K562 (cell line): ENCODE measurements at regions not wholly inside any gene's neighbourhood (a gene's known extent, or its start where the extent isn't known, plus 50 kb on each side); places are given as distances from the start of the nearest gene placed in this dataset.

ENCODE experiments used
- BHLHE40 ChIP-seq: IDR thresholded peaks from 2 replicates; pipeline ENCODE4 v1.6.1; 2011; ENCODE audit warnings: low read length, improper control_type of control experiment
- CBX3 ChIP-seq, 2 experiments: IDR thresholded peaks; 1 replicate in 1 of 2; 2 replicates in 1 of 2; pipeline ENCODE4 v1.6.1; 2012; ENCODE audit warnings: inconsistent platforms in 2 of 2, low read length in 2 of 2, borderline replicate concordance in 1 of 2, control low read depth in 1 of 2
- DDX20 ChIP-seq: fragments of 450-650 bp; IDR thresholded peaks from 2 replicates; pipeline ENCODE4 v1.6.1; 2016; ENCODE audit warnings: missing genetic modification characterization, low read depth, mild to moderate bottlenecking, missing compliant biosample characterization, moderate library complexity
- ETV6 ChIP-seq, 3 experiments: fragments of 150-350 bp in 1 of 3; sonication (generic) in 1 of 3; formaldehyde crosslinking in 1 of 3; IDR thresholded peaks; 2 replicates each; pipeline versions ENCODE4 v1.6.1 to v1.8.0; 2014 to 2022; ENCODE audit warnings: borderline replicate concordance in 2 of 3, low read depth in 2 of 3, antibody characterized with exemption in 1 of 3, low read length in 1 of 3, mild to moderate bottlenecking in 1 of 3, missing genetic modification reagents in 1 of 3
- GTF2A2 ChIP-seq: IDR thresholded peaks from 2 replicates; pipeline ENCODE4 v1.6.1; 2016; ENCODE audit warnings: mild to moderate bottlenecking, missing genetic modification characterization, missing compliant biosample characterization
- LEF1 ChIP-seq: fragments of 450-650 bp; IDR thresholded peaks from 2 replicates; pipeline ENCODE4 v1.6.1; 2016; ENCODE audit warnings: mild to moderate bottlenecking
- MIER1 ChIP-seq: fragments of 450-650 bp; IDR thresholded peaks from 2 replicates; pipeline ENCODE4 v1.6.1; 2016; ENCODE audit warnings: antibody characterized with exemption, mild to moderate bottlenecking, low read depth
- NFRKB ChIP-seq: fragments of 450-650 bp; IDR thresholded peaks from 2 replicates; pipeline ENCODE4 v1.6.1; 2016; ENCODE audit warnings: low read depth
- PHTF2 ChIP-seq: fragments of 250-450 bp; sonication (Bioruptor Pico); IDR thresholded peaks from 2 replicates; pipeline ENCODE4 v1.5.0; 2021; ENCODE audit warnings: mild to moderate bottlenecking
- POLR2G ChIP-seq: fragments of 200-400 bp; formaldehyde crosslinking; IDR thresholded peaks from 2 replicates; pipeline ENCODE4 v1.6.1; 2017; ENCODE audit warnings: low read depth, mild to moderate bottlenecking, antibody characterized with exemption, low read length, moderate library complexity
- THRAP3 ChIP-seq: fragments of 450-650 bp; IDR thresholded peaks from 2 replicates; pipeline ENCODE4 v1.6.1; 2016; ENCODE audit warnings: mild to moderate bottlenecking, inconsistent platforms, borderline replicate concordance
- TF ChIP-seq, protein P1 (sequence below): sonication (generic); formaldehyde crosslinking; IDR thresholded peaks from 2 replicates; pipeline ENCODE4 v1.8.1; 2022; ENCODE audit warnings: missing genetic modification reagents
- TF ChIP-seq, protein P2 (sequence below): fragments of 450-650 bp; conservative IDR thresholded peaks from 2 replicates; pipeline ENCODE4 v1.6.1; 2016; ENCODE audit warnings: missing genetic modification characterization, low read depth, mild to moderate bottlenecking, control low read depth, missing compliant biosample characterization
- TF ChIP-seq, protein P3 (sequence below): fragments of 250-450 bp; sonication (Bioruptor Pico); IDR thresholded peaks from 2 replicates; pipeline ENCODE4 v1.4.0; 2020; ENCODE audit warnings: borderline replicate concordance
- TF ChIP-seq, protein P4 (sequence below): fragments of 450-650 bp; IDR thresholded peaks from 2 replicates; pipeline ENCODE4 v1.6.1; 2016; ENCODE audit warnings: low read depth, mild to moderate bottlenecking, moderate library complexity
- TF ChIP-seq, protein P5 (sequence below): fragments of 250-450 bp; sonication (Bioruptor Pico); IDR thresholded peaks from 2 replicates; pipeline ENCODE4 v1.9.0; 2021; ENCODE audit warnings: mild to moderate bottlenecking
- TF ChIP-seq, protein P6 (sequence below): sonication (generic); formaldehyde crosslinking; IDR thresholded peaks from 2 replicates; pipeline ENCODE4 v1.8.0; 2022; ENCODE audit warnings: mild to moderate bottlenecking, missing genetic modification reagents
- TF ChIP-seq, protein P7 (sequence below), 2 experiments: IDR thresholded peaks; 2 replicates each; pipeline ENCODE4 v1.6.1; 2011; ENCODE audit warnings: borderline replicate concordance in 1 of 2, control low read depth in 1 of 2, low read depth in 1 of 2, low read length in 1 of 2, mild to moderate bottlenecking in 1 of 2, mixed read lengths in 1 of 2, moderate library complexity in 1 of 2; ENCODE audit not compliant: insufficient read depth in 1 of 2, insufficient read length in 1 of 2, poor library complexity in 1 of 2, severe bottlenecking in 1 of 2; ENCODE audit errors: extremely low read depth in 1 of 2

DNA sequence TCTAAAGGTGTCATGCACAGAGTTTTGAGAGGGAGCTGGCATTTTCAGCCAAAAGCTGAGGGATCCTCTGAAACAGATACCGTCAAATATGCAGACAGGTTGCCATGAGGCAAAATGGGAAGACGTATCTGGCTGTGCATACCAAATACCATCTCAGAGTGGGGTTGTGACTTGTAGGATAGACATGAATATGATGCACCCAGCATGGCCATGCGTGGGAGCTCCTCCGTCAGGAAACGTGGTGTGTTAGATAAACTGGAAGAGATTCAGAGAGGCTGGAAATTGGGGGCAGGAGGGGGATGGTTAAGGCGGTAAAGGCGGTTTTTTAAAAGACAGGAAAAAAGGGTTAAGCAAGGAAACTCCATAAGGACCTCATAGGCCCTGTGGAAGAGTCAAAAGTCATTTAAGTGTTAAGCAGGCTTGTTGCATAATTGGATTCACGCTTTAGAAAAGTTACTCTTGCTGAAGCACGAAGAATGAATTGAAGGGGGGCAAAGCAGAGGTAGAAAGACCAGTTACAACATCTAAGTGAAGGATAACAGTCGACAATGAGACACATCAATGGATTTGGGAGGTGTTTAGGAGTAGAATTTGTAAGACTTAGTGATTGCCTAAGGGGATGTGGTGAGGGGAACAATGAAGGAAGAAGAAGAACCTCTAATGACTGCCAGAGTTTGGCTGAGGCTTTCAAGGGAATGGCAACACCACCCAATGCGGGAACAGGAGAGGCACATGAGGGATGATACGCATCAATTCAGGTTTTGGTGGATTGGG is 139.6 kb upstream of the CTAGE1 start (continued):
- TF ChIP-seq LEF1 = peak; percentile 75
- peak; percentile 39 for TF ChIP-seq NFRKB
- TF ChIP-seq BHLHE40 = peak; percentile 48; the same call in 1 of the 2 replicates
- TF ChIP-seq THRAP3 = no peak
- no peak for TF ChIP-seq MIER1
- TF ChIP-seq, protein P1, sequence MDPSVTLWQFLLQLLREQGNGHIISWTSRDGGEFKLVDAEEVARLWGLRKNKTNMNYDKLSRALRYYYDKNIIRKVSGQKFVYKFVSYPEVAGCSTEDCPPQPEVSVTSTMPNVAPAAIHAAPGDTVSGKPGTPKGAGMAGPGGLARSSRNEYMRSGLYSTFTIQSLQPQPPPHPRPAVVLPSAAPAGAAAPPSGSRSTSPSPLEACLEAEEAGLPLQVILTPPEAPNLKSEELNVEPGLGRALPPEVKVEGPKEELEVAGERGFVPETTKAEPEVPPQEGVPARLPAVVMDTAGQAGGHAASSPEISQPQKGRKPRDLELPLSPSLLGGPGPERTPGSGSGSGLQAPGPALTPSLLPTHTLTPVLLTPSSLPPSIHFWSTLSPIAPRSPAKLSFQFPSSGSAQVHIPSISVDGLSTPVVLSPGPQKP (CRISPR knock-in tag) = no peak
- TF ChIP-seq PHTF2 (CRISPR knock-in tag) = no peak
- no peak; a peak in 1 of 3 replicates for TF ChIP-seq CBX3 (IDR thresholded peaks at IDR 0.05; ENCODE audit: borderline replicate concordance in 1 of 2, low read length in 2 of 2)
- TF ChIP-seq, protein P2, sequence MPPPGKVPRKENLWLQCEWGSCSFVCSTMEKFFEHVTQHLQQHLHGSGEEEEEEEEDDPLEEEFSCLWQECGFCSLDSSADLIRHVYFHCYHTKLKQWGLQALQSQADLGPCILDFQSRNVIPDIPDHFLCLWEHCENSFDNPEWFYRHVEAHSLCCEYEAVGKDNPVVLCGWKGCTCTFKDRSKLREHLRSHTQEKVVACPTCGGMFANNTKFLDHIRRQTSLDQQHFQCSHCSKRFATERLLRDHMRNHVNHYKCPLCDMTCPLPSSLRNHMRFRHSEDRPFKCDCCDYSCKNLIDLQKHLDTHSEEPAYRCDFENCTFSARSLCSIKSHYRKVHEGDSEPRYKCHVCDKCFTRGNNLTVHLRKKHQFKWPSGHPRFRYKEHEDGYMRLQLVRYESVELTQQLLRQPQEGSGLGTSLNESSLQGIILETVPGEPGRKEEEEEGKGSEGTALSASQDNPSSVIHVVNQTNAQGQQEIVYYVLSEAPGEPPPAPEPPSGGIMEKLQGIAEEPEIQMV (tag) = no peak
- TF ChIP-seq, protein P3, sequence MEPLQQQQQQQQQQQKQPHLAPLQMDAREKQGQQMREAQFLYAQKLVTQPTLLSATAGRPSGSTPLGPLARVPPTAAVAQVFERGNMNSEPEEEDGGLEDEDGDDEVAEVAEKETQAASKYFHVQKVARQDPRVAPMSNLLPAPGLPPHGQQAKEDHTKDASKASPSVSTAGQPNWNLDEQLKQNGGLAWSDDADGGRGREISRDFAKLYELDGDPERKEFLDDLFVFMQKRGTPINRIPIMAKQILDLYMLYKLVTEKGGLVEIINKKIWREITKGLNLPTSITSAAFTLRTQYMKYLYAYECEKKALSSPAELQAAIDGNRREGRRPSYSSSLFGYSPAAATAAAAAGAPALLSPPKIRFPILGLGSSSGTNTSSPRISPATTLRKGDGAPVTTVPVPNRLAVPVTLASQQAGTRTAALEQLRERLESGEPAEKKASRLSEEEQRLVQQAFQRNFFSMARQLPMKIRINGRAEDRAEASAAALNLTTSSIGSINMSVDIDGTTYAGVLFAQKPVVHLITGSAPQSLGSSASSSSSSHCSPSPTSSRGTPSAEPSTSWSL (CRISPR knock-in tag) = no peak
- TF ChIP-seq GTF2A2 (tag) = no peak
- TF ChIP-seq DDX20 = no peak
- no peak for TF ChIP-seq ETV6 (IDR thresholded peaks at IDR 0.05; ENCODE audit: borderline replicate concordance in 1 of 2, low read depth in 2 of 2, low read length in 1 of 2)
- TF ChIP-seq ETV6 (CRISPR knock-in tag; IDR thresholded peaks at IDR 0.05; ENCODE audit: borderline replicate concordance) = no peak
- TF ChIP-seq, protein P4, sequence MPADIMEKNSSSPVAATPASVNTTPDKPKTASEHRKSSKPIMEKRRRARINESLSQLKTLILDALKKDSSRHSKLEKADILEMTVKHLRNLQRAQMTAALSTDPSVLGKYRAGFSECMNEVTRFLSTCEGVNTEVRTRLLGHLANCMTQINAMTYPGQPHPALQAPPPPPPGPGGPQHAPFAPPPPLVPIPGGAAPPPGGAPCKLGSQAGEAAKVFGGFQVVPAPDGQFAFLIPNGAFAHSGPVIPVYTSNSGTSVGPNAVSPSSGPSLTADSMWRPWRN = no peak
- TF ChIP-seq, protein P5, sequence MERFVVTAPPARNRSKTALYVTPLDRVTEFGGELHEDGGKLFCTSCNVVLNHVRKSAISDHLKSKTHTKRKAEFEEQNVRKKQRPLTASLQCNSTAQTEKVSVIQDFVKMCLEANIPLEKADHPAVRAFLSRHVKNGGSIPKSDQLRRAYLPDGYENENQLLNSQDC (CRISPR knock-in tag) = no peak
- no peak for TF ChIP-seq POLR2G
- TF ChIP-seq, protein P6, sequence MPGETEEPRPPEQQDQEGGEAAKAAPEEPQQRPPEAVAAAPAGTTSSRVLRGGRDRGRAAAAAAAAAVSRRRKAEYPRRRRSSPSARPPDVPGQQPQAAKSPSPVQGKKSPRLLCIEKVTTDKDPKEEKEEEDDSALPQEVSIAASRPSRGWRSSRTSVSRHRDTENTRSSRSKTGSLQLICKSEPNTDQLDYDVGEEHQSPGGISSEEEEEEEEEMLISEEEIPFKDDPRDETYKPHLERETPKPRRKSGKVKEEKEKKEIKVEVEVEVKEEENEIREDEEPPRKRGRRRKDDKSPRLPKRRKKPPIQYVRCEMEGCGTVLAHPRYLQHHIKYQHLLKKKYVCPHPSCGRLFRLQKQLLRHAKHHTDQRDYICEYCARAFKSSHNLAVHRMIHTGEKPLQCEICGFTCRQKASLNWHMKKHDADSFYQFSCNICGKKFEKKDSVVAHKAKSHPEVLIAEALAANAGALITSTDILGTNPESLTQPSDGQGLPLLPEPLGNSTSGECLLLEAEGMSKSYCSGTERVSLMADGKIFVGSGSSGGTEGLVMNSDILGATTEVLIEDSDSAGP = no peak
- TF ChIP-seq, protein P7, sequence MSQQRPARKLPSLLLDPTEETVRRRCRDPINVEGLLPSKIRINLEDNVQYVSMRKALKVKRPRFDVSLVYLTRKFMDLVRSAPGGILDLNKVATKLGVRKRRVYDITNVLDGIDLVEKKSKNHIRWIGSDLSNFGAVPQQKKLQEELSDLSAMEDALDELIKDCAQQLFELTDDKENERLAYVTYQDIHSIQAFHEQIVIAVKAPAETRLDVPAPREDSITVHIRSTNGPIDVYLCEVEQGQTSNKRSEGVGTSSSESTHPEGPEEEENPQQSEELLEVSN (IDR thresholded peaks at IDR 0.05; ENCODE audit: borderline replicate concordance in 1 of 2, extremely low read depth in 1 of 2, insufficient read depth in 1 of 2, insufficient read length in 1 of 2, low read depth in 1 of 2, low read length in 1 of 2, poor library complexity in 1 of 2, severe bottlenecking in 1 of 2) = peak in 1 of 2 experiments; percentile 68
